GM19463 (cell line): ENCODE measurements at regions not wholly inside any gene's neighbourhood (a gene's known extent, or its start where the extent isn't known, plus 50 kb on each side); places are given as distances from the start of the nearest gene placed in this dataset.

Experiments
- ATAC-seq: cut with Tn5 transposase; IDR thresholded peaks from one replicate; pipeline ENCODE4 v1.9.1; 2021; ENCODE audit warnings: mild to moderate bottlenecking, moderate library complexity; ENCODE audit not compliant: unreplicated experiment

- ATAC-seq = no peak
These were observed 344.0 kb upstream of the FAT3 start for GRCh38 chr11:91880660-91881059.

DNA sequence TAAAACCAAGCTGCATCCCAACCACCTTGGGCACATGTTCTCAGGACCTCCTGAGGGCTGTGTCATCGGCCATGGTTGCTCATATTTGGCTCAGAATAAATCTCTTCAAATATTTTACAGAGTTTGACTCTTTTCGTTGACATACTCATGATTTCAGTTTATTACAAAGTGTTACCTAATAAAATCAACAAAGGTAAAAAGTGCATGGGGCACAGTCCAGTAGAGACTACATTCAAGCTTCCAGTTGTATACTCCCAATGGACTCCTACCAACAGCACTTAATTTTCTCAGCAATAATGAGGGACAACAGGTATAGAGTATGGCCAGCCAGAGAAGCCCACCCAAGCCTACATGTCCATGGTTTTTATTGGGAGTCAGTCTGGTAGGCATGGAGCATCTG, 347.9 kb upstream of the FAT3 start:
- ATAC-seq = no peak

- ATAC-seq = no peak
These were observed 352.4 kb upstream of the FAT3 start for GRCh38 chr11:91872243-91872642.

DNA sequence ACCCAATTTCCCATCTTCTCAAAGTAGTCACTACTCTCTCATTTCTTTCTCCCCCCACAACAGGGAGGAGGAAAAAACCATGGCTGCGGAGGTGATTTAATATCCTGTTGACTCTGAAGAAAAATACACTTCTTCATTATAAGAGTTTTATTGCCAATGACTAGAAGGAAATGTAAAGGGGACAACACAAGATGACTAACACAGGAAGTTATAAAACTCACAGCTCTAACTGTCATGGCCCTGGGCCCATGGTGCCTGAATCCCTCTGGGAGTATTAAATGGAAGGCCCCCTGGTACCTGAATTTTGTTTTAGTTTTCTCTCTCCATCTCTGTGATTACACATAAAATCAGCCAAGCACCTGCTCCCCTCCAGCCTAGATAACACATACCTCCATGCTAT, 352.8 kb upstream of the FAT3 start:
- ATAC-seq = no peak

GRCh38 chr11:91871048-91871447, 353.6 kb upstream of the FAT3 start:
- ATAC-seq = no peak

- ATAC-seq = no peak
These were observed 354.9 kb upstream of the FAT3 start for GRCh38 chr11:91869686-91870085.

DNA sequence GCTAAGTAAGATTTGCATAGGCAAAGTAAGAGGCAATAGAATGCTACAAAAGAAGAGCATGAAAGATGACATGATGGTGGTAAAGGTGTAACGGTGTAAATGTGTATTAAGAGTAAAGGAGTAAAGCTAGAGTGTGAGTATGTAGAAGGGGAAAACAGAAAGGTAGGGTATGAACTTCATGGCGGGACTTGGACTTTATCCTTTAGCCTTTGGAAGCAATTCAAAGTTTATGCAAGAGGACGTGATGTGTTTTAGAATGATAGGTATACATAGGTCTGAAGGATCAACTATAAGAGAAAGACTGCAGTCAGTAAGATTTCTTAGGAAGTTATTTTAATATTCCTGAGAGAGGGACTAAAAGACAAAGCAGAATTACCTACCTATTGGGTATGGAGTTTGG, 358.0 kb upstream of the FAT3 start:
- no peak for ATAC-seq

DNA sequence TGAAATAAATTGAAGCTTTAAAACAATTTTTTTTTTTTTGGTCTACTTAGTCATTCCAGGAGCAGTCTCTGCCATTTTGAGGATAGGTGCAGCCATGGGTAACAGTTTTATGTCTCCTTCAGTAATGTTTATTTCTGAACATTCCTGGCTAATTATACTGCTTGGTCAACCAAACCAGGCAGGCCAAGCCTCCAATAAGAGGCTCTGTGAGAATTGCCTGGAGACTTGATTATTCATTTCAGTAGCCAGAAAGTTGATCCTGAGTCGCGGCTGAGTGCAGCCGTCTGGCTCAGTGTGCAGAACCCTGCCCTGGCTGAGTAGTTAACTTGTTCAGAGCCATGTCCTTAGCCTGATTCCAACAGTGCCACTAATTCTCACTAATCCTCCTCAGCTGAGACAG, 364.0 kb upstream of the FAT3 start:
- ATAC-seq = no peak

- no peak for ATAC-seq
These were observed 365.0 kb upstream of the FAT3 start for GRCh38 chr11:91859666-91860065.

GRCh38 chr11:91857179-91857578, 367.4 kb upstream of the FAT3 start:
- no peak for ATAC-seq

GRCh38 chr11:91854780-91855179, 369.8 kb upstream of the FAT3 start:
- ATAC-seq = no peak

DNA sequence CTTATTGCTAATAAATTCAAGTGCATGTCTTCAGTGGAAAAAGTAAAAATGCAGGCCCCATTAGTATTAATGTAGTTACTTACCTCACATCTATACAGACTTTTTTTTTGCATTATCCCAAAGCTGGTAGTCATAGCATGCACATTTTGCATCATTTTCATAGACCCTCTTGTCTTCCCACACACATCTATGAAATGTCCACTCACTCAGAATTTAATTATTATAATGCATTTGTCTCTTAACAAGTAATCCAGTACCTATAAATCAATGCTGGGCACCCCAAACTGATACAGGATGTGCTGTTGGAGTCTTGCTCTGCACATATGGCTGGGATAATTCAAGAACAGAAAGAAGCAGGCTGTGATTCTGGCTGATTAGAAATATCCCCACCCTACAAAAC, 370.4 kb upstream of the FAT3 start:
- ATAC-seq = no peak

DNA sequence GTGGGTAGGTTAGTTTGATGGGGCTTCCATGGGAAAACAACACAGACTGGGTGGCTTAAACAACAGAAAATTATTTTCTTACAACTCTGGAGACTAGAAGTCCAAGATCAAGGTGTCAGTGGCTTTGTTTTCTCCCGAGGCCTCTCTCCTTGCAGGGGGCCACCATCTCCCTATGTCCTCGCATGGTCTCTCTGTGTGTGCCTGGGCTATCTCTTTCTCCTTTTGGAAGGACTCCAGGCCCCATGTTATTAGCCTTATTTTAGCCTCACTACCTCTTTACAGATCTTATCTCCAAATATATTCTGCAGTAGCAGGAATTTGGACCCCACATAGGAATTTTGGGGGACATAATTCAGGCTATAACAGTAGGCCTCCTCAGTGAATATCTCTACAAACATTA, 372.7 kb upstream of the FAT3 start:
- ATAC-seq = no peak

- ATAC-seq = no peak
These were observed 373.9 kb upstream of the FAT3 start for GRCh38 chr11:91850533-91851275.

DNA sequence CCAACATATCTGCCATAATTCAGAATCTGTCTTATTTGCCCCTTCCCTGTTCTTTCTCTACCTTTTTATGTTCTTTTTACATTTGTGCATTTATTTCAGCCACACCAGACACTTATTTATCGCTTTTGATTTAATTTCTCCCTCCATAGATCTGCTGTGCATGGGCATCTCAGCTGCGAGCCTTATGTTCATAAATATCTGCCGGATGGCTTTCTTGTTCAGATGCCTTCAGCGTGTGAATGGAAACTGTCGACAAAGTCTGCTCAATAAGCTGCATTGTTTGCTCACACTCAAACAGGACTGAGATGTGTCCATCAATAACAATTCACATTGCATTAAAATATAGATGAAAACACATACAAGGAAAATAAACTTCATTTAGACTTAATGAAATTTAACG, 374.6 kb upstream of the FAT3 start:
- no peak for ATAC-seq

- ATAC-seq = no peak
These were observed 378.0 kb upstream of the FAT3 start for GRCh38 chr11:91846649-91847048.

GRCh38 chr11:91846002-91846401, 378.6 kb upstream of the FAT3 start:
- ATAC-seq = no peak

- ATAC-seq = no peak
These were observed 383.9 kb upstream of the FAT3 start for GRCh38 chr11:91840640-91841240.

GRCh38 chr11:91837411-91838330, 386.9 kb upstream of the FAT3 start:
- ATAC-seq = no peak

- no peak for ATAC-seq
These were observed 389.5 kb upstream of the FAT3 start for GRCh38 chr11:91835051-91835560.

- no peak for ATAC-seq
These were observed 395.7 kb upstream of the FAT3 start for GRCh38 chr11:91828901-91829300.

- ATAC-seq = no peak
These were observed 398.8 kb upstream of the FAT3 start for GRCh38 chr11:91825777-91826176.
